A549 (cell line): ENCODE measurements at regions not wholly inside any gene's neighbourhood (a gene's known extent, or its start where the extent isn't known, plus 50 kb on each side); places are given as distances from the start of the nearest gene placed in this dataset.

Experiments
- ATAC-seq, 2 experiments: fragments of 200-7000 bp in 1 of 2; fragments of >200 bp in 1 of 2; cut with Nextera tagmentation in 1 of 2; cut with Tn5 transposase in 1 of 2; 3 replicates each; pipeline versions ENCODE4 v1.8.0 to v1.9.1; 2018 to 2020; ENCODE audit warnings: mild to moderate bottlenecking in 1 of 2, moderate library complexity in 1 of 2
- CTCF ChIA-PET: fragments of 300-600 bp; sonication (Branson Sonifier 250); formaldehyde crosslinking; extraction: SDS; loops from one replicate; lab custom pipeline; 2021; ENCODE audit warnings: antibody characterized with exemption, inconsistent platforms; lab: Yijun Ruan, JAX
- POLR2A ChIA-PET: fragments of 350-600 bp; formaldehyde crosslinking; extraction: SDS; loops from one replicate; lab custom pipeline; 2021; ENCODE audit warnings: antibody characterized with exemption, inconsistent platforms; lab: Yijun Ruan, JAX
- DNase-seq, 2 experiments: peaks; one replicate each; pipeline versions ENCODE4 v3.0.0 to v3.0.0-alpha.2; 2011 to 2016; ENCODE audit warnings: low read depth in 1 of 2, low spot score in 1 of 2
- FAIRE-seq: peaks from 2 replicates; lab custom pipeline; 2011; peaks lifted over from hg19 to GRCh38; lab: Jason Lieb, UNC
- H3K27ac ChIP-seq, 2 experiments: fragments of >200 bp; sonication (Bioruptor Twin); formaldehyde crosslinking; 3 replicates each; pipeline ENCODE4 v1.5.1; 2016 to 2017
- H3K4me1 ChIP-seq: fragments of >200 bp; sonication (Bioruptor Twin); formaldehyde crosslinking; 3 replicates; pipeline ENCODE4 v1.6.1; 2016
- H3K4me2 ChIP-seq: fragments of >200 bp; sonication (Bioruptor Twin); formaldehyde crosslinking; 3 replicates; pipeline ENCODE4 v1.6.1; 2016
- H3K4me3 ChIP-seq: fragments of >200 bp; sonication (Bioruptor Twin); formaldehyde crosslinking; 3 replicates; pipeline ENCODE4 v1.5.1; 2016
- H3K9me3 ChIP-seq: fragments of >200 bp; sonication (Bioruptor Twin); formaldehyde crosslinking; 3 replicates; pipeline ENCODE4 v1.6.1; 2016
- BCL3 ChIP-seq: fragments of >200 bp; sonication (Bioruptor Twin); formaldehyde crosslinking; IDR thresholded peaks from 3 replicates; pipeline ENCODE4 v1.6.1; 2016
- BHLHE40 ChIP-seq: IDR thresholded peaks from 2 replicates; pipeline ENCODE4 v1.6.1; 2012; ENCODE audit warnings: low read depth, low read length, inconsistent platforms
- CBX8 ChIP-seq: fragments of 200-600 bp; sonication (generic); IDR thresholded peaks from 2 replicates; pipeline ENCODE4 v1.6.1; 2016
- CHD2 ChIP-seq: fragments of 150-350 bp; IDR thresholded peaks from 2 replicates; pipeline ENCODE4 v1.6.1; 2014; ENCODE audit warnings: low read length; ENCODE audit not compliant: partially characterized antibody
- EHF ChIP-seq: fragments of 250-450 bp; sonication (Bioruptor Pico); IDR thresholded peaks from 2 replicates; pipeline ENCODE4 v1.5.0; 2020; ENCODE audit warnings: mild to moderate bottlenecking
- FOXS1 ChIP-seq: fragments of 250-450 bp; sonication (Bioruptor Pico); IDR thresholded peaks from 2 replicates; pipeline ENCODE4 v1.5.0; 2020; ENCODE audit warnings: mild to moderate bottlenecking, moderate library complexity
- HDAC2 ChIP-seq: fragments of 200-600 bp; sonication (generic); IDR thresholded peaks from 2 replicates; pipeline ENCODE4 v1.6.1; 2016
- HES2 ChIP-seq: fragments of >200 bp; sonication (Bioruptor Twin); formaldehyde crosslinking; IDR thresholded peaks from 2 replicates; pipeline ENCODE4 v1.6.1; 2016
- HOXA7 ChIP-seq: fragments of 250-450 bp; sonication (Bioruptor Pico); IDR thresholded peaks from 2 replicates; pipeline ENCODE4 v1.5.0; 2020; ENCODE audit warnings: mild to moderate bottlenecking, moderate library complexity
- HOXB13 ChIP-seq: fragments of 250-450 bp; sonication (Bioruptor Pico); IDR thresholded peaks from 2 replicates; pipeline ENCODE4 v1.5.0; 2020; ENCODE audit warnings: low read depth, mild to moderate bottlenecking, moderate library complexity
- HOXB5 ChIP-seq: fragments of 250-450 bp; sonication (Bioruptor Pico); IDR thresholded peaks from 2 replicates; pipeline ENCODE4 v1.5.0; 2020; ENCODE audit warnings: mild to moderate bottlenecking, moderate library complexity
- JUN ChIP-seq, 2 experiments: fragments of >200 bp; sonication (Bioruptor Twin); formaldehyde crosslinking; IDR thresholded peaks; 2 replicates in 1 of 2; 3 replicates in 1 of 2; pipeline ENCODE4 v1.6.1; 2016 to 2017
- KDM1A ChIP-seq: fragments of 200-600 bp; sonication (generic); IDR thresholded peaks from 2 replicates; pipeline ENCODE4 v1.6.1; 2016; ENCODE audit warnings: low read depth, mild to moderate bottlenecking
- KDM5A ChIP-seq: fragments of 200-600 bp; sonication (generic); IDR thresholded peaks from 2 replicates; pipeline ENCODE4 v1.6.1; 2016; ENCODE audit warnings: antibody characterized with exemption, mild to moderate bottlenecking
- MAFK ChIP-seq: fragments of 450-650 bp; IDR thresholded peaks from 2 replicates; pipeline ENCODE4 v1.6.1; 2014; ENCODE audit not compliant: partially characterized antibody
- MAX ChIP-seq: IDR thresholded peaks from 2 replicates; pipeline ENCODE4 v1.6.1; 2012
- NPAS2 ChIP-seq: fragments of 250-450 bp; sonication (Bioruptor Pico); IDR thresholded peaks from 2 replicates; pipeline ENCODE4 v1.8.0; 2022; ENCODE audit warnings: mild to moderate bottlenecking, moderate library complexity, borderline replicate concordance
- PHF8 ChIP-seq: fragments of 200-600 bp; sonication (generic); IDR thresholded peaks from 2 replicates; pipeline ENCODE4 v1.6.1; 2016; ENCODE audit warnings: low read depth, mild to moderate bottlenecking, antibody characterized with exemption, moderate library complexity, borderline replicate concordance
- POLR2A ChIP-seq: IDR thresholded peaks from 2 replicates; pipeline ENCODE4 v1.6.1; 2012; ENCODE audit warnings: mild to moderate bottlenecking, low read length
- RCOR1 ChIP-seq: fragments of 150-350 bp; IDR thresholded peaks from 2 replicates; pipeline ENCODE4 v1.6.1; 2014; ENCODE audit warnings: antibody characterized with exemption, low read length, low read depth
- REST ChIP-seq: fragments of 200-600 bp; sonication (generic); IDR thresholded peaks from 2 replicates; pipeline ENCODE4 v1.6.1; 2016; ENCODE audit warnings: antibody characterized with exemption, mild to moderate bottlenecking, moderate library complexity
- SMC3 ChIP-seq: fragments of >200 bp; sonication (Bioruptor Twin); formaldehyde crosslinking; IDR thresholded peaks from 3 replicates; pipeline ENCODE4 v1.6.1; 2018; ENCODE audit warnings: inconsistent platforms
- ZFP36 ChIP-seq: fragments of 450-650 bp; IDR thresholded peaks from 2 replicates; pipeline ENCODE4 v1.6.1; 2014; ENCODE audit warnings: borderline replicate concordance; ENCODE audit not compliant: partially characterized antibody
- ZNF302 ChIP-seq: fragments of 250-450 bp; sonication (Bioruptor Pico); IDR thresholded peaks from 2 replicates; pipeline ENCODE4 v1.9.0; 2021; ENCODE audit warnings: inconsistent platforms, mild to moderate bottlenecking, moderate library complexity
- WGBS: methylation state at CpG from one replicate; pipeline ENCODE4 v1.1.6; 2017; ENCODE audit errors: missing lambda C conversion rate; 5-methylcytosine and 5-hydroxymethylcytosine counted together
- TF ChIP-seq, protein P1 (sequence below): fragments of 450-650 bp; IDR thresholded peaks from 2 replicates; pipeline ENCODE4 v1.6.1; 2014; ENCODE audit warnings: antibody characterized with exemption
- TF ChIP-seq, protein P2 (sequence below): fragments of >200 bp; sonication (Bioruptor Twin); formaldehyde crosslinking; IDR thresholded peaks from 3 replicates; pipeline ENCODE4 v1.5.1; 2016

DNA sequence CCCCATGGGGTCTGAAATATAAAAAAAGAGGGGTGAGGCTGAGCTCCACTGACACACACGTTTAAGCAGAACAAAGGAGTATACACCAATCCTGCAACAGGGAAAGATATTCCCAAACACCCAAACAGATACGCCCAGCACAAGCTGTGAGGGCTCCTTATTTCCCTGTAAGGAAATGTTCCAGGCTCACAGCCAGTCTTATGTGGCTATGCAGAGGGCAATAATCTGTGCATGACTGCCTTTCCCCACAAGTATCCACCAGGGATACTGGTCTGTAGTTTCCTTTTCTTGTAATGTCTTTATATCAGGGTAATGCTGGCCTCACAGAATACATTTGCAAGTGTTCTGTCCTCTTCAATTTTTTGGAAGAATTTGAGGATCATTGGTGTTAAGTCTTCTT lies 141.7 kb upstream of the DAAM1 start:
- TF ChIP-seq KDM1A: no peak
- no peak for TF ChIP-seq BHLHE40
- no peak for TF ChIP-seq HDAC2
- TF ChIP-seq PHF8: no peak
- TF ChIP-seq FOXS1 (CRISPR knock-in tag): no peak
- no peak for TF ChIP-seq JUN (IDR thresholded peaks at IDR 0.05)
- no peak for TF ChIP-seq MAX
- TF ChIP-seq, protein P1, sequence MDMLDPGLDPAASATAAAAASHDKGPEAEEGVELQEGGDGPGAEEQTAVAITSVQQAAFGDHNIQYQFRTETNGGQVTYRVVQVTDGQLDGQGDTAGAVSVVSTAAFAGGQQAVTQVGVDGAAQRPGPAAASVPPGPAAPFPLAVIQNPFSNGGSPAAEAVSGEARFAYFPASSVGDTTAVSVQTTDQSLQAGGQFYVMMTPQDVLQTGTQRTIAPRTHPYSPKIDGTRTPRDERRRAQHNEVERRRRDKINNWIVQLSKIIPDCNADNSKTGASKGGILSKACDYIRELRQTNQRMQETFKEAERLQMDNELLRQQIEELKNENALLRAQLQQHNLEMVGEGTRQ: no peak
- TF ChIP-seq HOXB5: no peak
- no peak for TF ChIP-seq CBX8
- no peak for TF ChIP-seq ZFP36
- TF ChIP-seq SMC3: no peak
- no peak for TF ChIP-seq RCOR1
- TF ChIP-seq, protein P2, sequence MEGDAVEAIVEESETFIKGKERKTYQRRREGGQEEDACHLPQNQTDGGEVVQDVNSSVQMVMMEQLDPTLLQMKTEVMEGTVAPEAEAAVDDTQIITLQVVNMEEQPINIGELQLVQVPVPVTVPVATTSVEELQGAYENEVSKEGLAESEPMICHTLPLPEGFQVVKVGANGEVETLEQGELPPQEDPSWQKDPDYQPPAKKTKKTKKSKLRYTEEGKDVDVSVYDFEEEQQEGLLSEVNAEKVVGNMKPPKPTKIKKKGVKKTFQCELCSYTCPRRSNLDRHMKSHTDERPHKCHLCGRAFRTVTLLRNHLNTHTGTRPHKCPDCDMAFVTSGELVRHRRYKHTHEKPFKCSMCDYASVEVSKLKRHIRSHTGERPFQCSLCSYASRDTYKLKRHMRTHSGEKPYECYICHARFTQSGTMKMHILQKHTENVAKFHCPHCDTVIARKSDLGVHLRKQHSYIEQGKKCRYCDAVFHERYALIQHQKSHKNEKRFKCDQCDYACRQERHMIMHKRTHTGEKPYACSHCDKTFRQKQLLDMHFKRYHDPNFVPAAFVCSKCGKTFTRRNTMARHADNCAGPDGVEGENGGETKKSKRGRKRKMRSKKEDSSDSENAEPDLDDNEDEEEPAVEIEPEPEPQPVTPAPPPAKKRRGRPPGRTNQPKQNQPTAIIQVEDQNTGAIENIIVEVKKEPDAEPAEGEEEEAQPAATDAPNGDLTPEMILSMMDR: no peak
- TF ChIP-seq EHF (CRISPR knock-in tag): no peak
- TF ChIP-seq BCL3: no peak
- TF ChIP-seq NPAS2 (CRISPR knock-in tag): no peak
- no peak for TF ChIP-seq CHD2
- no peak for TF ChIP-seq HOXB13 (CRISPR knock-in tag)
- TF ChIP-seq POLR2A: no peak
- TF ChIP-seq, all 56 proteins: peak for 0
- DNase-seq (no peak), FAIRE-seq (no peak), ATAC-seq (no peak)
- H3K9me3 ChIP-seq: 0 out of 3 replicates have a peak, but pooled peaks cover under 1% of the 10 kb centered on the region
- H3K4me2 ChIP-seq: no peak overlapping the region
- WGBS: 19% methylated on average over 2 of the region's 2 CpGs
- H3K27ac ChIP-seq: no peak overlapping the region
- ChIA-PET POLR2A (no interaction called here), CTCF (interaction anchor here (1.4 to 1.5 kb wide), 3 partner anchors 15 to 546 kb away, joined by 3 to 5 read pairs (median 3); no protein-coding TSS in a partner anchor)
- no peak overlapping the region for H3K4me3 ChIP-seq
- no peaks in the 10 kb centered on the region for H3K4me1 ChIP-seq

DNA sequence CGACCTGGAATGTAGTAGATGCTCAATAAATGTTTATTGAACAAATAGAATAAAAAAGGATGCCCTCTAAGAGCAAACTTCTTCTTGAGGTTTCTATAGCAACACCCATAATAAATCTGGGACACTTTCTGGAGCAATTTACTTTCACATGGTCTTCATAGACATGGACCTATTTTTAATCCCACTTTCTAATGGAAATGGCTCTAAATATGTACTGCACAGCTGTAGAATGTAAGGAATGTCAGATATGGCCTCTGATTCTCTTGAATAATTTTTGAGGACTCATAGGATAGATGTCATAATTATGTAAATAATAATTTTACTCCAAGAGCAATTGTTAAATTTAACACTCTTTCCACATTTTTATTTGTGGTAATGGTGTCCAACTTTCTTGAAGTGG lies 133.5 kb upstream of the DAAM1 start:
- 3% methylated on average over 1 of the region's 1 CpG for WGBS
- no peak for TF ChIP-seq HES2
- no peak for TF ChIP-seq REST
- TF ChIP-seq RCOR1: no peak
- no peak for TF ChIP-seq KDM1A
- TF ChIP-seq HOXB13 (CRISPR knock-in tag): no peak
- TF ChIP-seq HOXA7 (CRISPR knock-in tag): no peak
- TF ChIP-seq KDM5A: no peak
- TF ChIP-seq ZNF302 (CRISPR knock-in tag): no peak
- TF ChIP-seq MAFK: no peak
- TF ChIP-seq BHLHE40: no peak
- ATAC-seq (no peak), DNase-seq (no peak), FAIRE-seq (no peak)
- CTCF ChIA-PET: interaction anchor here (0.6 to 1.6 kb wide), 24 partner anchors 9 to 580 kb away, joined by 3 to 12 read pairs (median 4); no protein-coding TSS in a partner anchor
- H3K4me1 ChIP-seq: no peaks in the 10 kb centered on the region
- H3K9me3 ChIP-seq: 0 out of 3 replicates have a peak, but pooled peaks cover 4% of the 10 kb centered on the region
- no peak overlapping the region for H3K27ac ChIP-seq
- POLR2A ChIA-PET: interaction anchor here (0.9 kb wide), 1 partner anchor 418 kb away, joined by 3 read pairs; no protein-coding TSS in a partner anchor
- no peak overlapping the region for H3K4me3 ChIP-seq
- no peak overlapping the region for H3K4me2 ChIP-seq
